CD4-positive, alpha-beta T cell treated with Interleukin-17A for 1 hour (primary cell): ENCODE measurements at regions not wholly inside any gene's neighbourhood (a gene's known extent, or its start where the extent isn't known, plus 50 kb on each side); places are given as distances from the start of the nearest gene placed in this dataset.
"Not testable (repeated sequence)": the region's sequence is repeated elsewhere in the genome, so short reads cannot be mapped to it uniquely, and the experiment has no call there.

Experiments used
- DNase-seq: peaks from one replicate; pipeline ENCODE4 v3.0.0-alpha.2; 2020

DNA sequence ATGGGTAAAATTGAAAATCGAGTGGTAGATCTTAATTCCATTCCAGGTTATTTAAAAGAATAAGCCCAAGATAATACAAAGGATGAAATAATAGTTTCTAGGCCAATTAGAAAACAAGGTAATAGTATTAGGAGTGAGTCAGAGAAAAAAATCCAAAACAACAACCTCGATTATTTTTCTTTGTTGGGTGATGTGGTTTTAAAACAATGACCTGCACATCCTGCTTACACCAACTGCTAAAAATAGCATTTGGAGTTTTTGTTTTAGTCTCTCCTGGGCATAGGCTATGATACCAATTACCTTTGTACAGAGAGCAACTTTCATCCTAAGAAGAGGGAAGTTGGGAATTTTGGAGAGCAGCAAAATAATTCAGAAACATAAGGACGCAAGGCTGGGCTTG lies 101.7 kb upstream of the MYO10 start:
- DNase-seq: no peak

DNA sequence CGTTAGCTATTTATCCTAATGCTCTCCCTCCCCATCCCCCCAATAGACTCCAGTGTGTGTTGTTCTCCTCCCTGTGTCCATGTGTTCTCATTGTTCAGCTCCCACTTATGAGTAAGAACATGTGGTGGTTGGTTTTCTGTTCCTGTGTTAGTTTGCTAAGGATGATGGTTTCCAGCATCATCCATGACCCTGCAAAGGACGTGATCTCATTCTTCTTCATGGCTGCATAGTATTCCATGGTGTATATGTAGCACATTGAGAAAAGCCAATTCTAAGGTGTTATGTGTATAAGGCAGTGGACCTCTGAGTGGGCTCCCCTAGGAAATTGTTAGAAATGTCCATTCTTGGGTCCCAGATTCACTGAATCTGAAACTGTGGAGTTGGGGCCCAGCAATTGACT lies 103.1 kb upstream of the MYO10 start:
- no peak for DNase-seq

- no peak for DNase-seq
Observed at GRCh38 chr5:17042041-17042440, 106.0 kb upstream of the MYO10 start.

- DNase-seq: no peak
Observed at GRCh38 chr5:17046320-17046719, 110.2 kb upstream of the MYO10 start.

GRCh38 chr5:17050236-17050635 lies 114.1 kb upstream of the MYO10 start:
- no peak for DNase-seq

DNA sequence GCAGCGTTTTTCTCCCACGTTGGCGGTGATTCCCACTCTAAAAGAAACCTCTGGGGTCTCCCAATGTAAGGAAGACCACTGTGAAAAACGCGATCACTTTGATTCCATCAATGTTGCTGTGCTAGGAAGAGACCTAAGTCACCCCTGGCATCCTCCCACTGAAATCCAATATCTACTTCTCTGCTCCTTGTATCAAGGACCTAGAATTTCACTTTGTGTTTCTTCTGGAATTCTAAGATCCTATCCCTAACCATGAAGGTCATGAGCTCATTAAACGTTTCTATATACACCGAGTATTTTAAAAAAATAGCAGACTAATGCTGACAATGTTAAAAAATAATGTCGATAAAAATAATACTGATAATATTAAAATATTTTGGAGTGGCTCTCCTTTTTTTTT lies 118.8 kb upstream of the MYO10 start:
- no peak for DNase-seq

- DNase-seq: no peak
Observed at GRCh38 chr5:17056141-17056631, 120.1 kb upstream of the MYO10 start.

DNA sequence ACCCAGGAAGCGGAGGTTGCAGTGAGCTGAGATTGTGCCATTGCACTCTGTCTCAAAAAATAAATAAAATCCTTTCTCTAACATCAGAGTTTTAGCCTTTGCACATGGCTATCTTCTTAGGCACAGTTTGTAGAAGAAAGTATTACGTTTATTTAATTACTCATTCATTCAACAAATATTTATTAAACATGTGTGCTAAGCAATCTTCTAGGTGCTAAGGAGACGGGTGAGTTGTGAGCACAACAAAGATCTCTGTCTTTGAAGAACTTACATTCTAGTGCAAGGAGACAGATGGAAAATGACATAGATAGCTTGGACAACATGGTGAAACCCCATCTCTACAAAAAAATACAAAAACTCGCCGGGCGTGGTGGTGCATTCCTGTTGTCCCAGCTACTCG lies 122.3 kb upstream of the MYO10 start:
- no peak for DNase-seq

DNA sequence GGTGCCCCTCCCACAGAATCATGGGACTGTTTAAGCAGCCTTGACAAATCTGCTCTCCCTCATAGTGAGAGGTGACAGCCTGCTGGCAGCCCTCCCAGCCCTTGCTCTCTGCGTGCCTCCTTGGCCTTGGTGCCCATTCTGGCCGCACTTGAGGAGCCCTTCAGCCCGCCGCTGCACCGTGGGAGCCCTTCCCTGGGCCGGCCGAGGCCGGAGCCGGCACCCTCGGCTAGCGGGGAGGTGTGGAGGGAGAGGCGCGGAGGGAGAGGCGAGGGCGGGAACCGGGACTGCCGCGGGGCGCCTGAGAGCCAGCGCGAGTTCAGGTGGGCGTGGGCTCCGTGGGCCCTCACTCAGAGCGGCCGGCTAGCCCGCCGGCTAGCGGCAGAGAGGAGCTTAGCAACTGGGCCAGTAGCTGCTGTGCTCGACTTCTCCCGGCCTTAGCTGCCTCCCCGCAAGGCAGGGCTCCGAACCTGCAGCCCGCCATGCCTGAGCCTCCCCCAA lies 125.9 kb upstream of the MYO10 start:
- no peak for DNase-seq

DNA sequence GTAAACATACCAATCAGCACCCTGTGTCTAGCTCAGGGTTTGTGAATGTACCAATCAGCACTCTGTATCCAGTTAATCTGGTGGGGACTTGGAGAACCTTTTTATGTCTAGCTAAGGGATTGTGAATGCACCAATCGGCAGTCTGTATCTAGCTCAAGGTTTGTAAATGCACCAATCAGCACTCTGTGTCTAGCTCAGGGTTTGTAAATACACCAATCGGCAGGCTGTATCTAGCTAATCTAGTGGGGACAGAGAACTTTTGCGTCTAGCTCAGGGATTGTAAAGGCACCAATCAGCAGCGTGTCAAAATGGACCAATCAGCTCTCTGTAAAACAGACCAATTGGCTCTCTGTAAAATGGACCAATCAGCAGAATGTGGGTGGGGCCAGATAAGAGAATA lies 126.7 kb upstream of the MYO10 start:
- not testable (repeated sequence) for DNase-seq

- no peak for DNase-seq
Observed at GRCh38 chr5:17064241-17064640, 128.2 kb upstream of the MYO10 start.

GRCh38 chr5:17065458-17065857 lies 129.4 kb upstream of the MYO10 start:
- DNase-seq: no peak

DNA sequence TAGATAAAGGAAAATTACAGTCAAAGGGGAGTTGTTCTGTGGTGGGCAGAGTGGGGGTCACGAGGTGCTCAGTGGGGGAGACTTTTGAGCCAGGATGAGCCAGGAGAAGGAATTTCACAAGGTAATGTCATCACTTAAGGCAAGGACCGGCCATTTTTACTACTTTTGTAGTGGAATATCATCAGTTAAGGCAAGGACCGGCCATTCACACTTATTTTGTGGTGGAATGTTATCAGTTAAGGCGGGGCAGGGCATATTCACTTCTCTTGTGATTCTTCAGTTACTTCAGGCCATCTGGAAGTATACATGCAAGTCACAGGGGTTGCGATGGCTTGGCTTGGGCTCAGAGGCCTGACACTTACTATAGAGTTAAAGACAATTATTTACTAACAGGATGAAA lies 129.9 kb upstream of the MYO10 start:
- DNase-seq: not testable (repeated sequence)

DNA sequence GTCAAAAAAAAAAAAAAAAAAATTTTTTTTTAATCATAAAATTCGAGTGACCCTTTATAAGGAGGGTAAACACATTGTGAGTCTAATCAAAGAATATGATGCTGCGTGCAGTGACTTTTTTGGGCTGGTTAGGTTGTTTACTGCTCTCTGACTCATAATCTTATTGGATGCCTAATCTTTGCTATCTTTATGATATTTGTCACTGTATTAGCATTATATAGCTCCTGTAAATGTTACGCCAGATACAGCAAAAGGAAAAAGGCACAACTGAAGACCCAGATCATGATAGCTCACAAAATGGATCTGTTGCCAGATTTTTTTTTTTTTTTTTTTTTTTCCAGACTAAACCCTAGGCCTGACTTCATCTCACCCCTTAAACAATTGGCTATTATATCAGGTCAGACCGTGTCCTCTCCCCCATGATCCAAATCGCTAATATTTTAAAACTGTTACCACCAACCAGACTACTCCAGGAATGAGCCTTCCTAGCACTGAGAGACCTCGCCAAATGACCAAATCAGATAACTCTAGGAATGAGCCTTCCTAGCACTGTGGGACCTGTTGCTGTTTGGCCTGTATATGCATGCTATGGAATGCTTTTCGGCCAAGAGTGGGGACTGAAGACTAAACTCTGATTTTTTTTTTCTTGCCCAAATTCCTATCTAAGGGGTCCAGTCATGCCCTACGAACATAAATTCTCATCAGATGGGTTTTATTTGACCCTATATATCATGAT lies 131.7 kb upstream of the MYO10 start:
- no peak for DNase-seq

DNA sequence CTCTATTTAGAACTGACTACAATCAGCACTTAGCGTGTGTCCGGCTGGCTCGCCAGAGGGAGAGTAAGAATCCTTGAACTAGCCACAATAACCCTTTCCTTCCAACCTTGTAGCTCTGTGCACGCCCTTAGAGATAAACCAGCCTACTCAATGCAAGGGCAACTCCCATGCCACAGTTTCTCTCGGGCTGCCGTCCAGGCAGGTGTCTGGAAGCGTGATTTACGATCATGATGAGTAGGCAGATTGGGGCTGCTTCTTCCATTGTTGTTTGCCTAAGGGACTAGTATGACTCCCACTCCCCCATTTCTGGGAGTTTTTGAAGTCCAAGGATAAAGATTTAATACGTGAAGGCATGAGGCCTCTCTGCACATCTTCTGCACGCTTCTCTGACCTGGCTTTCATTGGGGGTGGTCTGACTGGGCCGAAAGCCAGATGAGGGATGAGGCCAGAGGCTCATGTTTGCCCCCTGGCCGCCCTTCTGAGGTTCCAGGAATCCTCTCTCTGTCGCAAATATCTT lies 134.0 kb upstream of the MYO10 start:
- no peak for DNase-seq

GRCh38 chr5:17070647-17071046 lies 134.6 kb upstream of the MYO10 start:
- DNase-seq: no peak

DNA sequence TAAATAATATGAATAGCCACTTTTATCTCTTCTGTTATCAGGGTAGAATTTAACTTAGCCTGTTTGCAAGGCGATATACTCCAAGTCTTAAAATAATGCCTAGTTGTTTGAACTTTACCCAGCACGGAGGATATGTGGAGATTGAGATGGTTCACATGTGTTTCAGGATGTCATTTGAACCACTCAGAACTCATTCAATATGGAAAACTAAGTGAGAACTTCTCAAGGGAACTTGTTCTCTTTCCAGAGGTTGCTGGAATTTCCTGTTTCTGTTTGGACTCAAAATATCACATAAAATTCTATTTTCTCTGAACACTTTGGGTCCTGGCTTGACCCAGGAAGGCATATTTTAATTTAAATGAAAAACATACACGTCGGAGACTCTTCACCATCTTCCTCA lies 139.1 kb upstream of the MYO10 start:
- DNase-seq: no peak

GRCh38 chr5:17076272-17076671 lies 140.2 kb upstream of the MYO10 start:
- DNase-seq: no peak

- DNase-seq: no peak
Observed at GRCh38 chr5:17077440-17078233, 139.8 kb upstream of the BASP1 start.

DNA sequence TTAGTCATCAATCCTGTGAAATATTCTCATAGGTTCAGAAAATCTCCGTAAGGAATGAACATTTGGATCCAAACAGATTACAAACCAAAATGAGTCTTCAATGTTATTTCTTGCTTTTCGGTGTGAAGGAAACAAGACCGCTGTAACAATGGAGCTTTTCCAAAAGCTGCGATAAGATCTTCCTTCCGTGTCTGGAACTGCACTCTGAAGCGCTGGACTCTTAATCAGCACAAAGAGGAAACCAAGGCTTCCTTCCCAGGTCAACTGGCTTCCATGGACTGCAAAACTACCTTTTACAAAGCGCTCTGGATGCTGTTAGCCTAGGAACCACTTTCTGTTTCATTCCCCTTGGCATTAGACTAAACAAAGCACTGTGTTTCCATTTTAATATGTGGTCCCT lies 137.9 kb upstream of the BASP1 start:
- no peak for DNase-seq

- DNase-seq: no peak
Observed at GRCh38 chr5:17080361-17080760, 137.1 kb upstream of the BASP1 start.

DNA sequence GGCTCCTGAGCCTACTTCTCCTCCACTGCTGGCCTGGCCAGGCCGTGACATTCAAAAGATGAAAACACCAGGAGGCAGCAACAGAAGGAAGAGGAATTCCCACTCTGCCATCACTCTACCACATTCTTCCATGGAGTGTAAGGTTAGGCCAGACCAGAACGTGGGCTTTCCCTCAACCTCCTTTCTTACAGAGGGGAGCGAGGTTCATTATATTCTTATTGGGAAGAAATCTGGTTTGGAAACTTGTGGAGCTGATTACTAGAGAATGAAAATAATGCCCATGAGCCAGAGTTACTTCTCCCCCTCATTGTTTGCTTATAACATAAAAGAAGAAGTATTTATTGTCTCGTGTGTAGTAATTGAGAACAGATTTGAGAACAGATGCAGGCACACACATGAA lies 136.3 kb upstream of the BASP1 start:
- DNase-seq: no peak

- not testable (repeated sequence) for DNase-seq
Observed at GRCh38 chr5:17083276-17083675, 134.2 kb upstream of the BASP1 start.

DNA sequence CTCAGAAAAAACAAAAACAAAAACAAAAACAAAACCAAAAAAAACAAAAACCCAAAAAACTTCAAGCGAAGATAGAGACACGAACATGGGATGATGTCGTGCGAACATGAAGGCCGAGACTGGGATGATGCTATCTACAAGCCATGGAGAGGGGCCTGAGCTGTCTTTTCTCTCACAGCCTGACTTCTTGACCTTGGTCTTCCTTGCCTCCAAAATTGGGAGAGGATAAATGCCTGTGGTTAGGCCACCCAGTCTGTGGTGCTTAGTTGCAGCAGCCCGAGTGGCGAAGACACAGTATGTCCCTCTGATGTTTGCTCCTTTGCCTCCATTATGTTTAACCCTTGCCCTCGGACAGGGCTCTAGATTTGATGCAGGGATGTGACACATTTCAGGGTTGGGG lies 130.4 kb upstream of the BASP1 start:
- DNase-seq: no peak
